OCI-LY7 (cell line): ENCODE measurements at regions not wholly inside any gene's neighbourhood (a gene's known extent, or its start where the extent isn't known, plus 50 kb on each side); places are given as distances from the start of the nearest gene placed in this dataset.

ENCODE experiments used
- BruUV-seq: library from RNA; stranded (reverse); fragments of 400-500 nt; replicated peaks from 2 replicates; lab custom pipeline; 2021; lab: Mats Ljungman, UMichigan
- CTCF ChIA-PET: fragments of 300-600 bp; sonication (Branson Sonifier 250); formaldehyde crosslinking; loops from one replicate; lab custom pipeline; 2022; ENCODE audit warnings: antibody characterized with exemption; ENCODE audit not compliant: unreplicated experiment; lab: Charles Lee
- POLR2A ChIA-PET: fragments of 300-600 bp; sonication (Branson Sonifier 250); formaldehyde crosslinking; loops from one replicate; lab custom pipeline; 2022; ENCODE audit warnings: antibody characterized with exemption; lab: Charles Lee
- DNase-seq: peaks from one replicate; pipeline ENCODE4 v3.0.0-alpha.2; 2015; ENCODE audit warnings: low spot score
- H2AFZ ChIP-seq: fragments of 200-600 bp; sonication (generic), shearing (Covaris generic); 2 replicates; pipeline ENCODE4 v1.6.1; 2014; ENCODE audit warnings: mild to moderate bottlenecking, antibody characterized with exemption, low read length, moderate library complexity
- H3K27ac ChIP-seq: fragments of 200-600 bp; sonication (generic); 2 replicates; pipeline ENCODE4 v1.5.1; 2014; ENCODE audit warnings: mixed run types, low read depth, mild to moderate bottlenecking, moderate library complexity, low read length, inconsistent platforms; ENCODE audit not compliant: poor library complexity, severe bottlenecking
- H3K36me3 ChIP-seq: fragments of 200-600 bp; sonication (generic); 2 replicates; pipeline ENCODE4 v1.6.1; 2014; ENCODE audit warnings: mild to moderate bottlenecking, antibody characterized with exemption, low read length, moderate library complexity, mixed read lengths; ENCODE audit not compliant: insufficient read depth
- H3K4me1 ChIP-seq: fragments of 200-600 bp; sonication (generic); 2 replicates; pipeline ENCODE4 v1.5.1; 2014; ENCODE audit warnings: mild to moderate bottlenecking, low read length; ENCODE audit not compliant: insufficient read depth, poor library complexity, severe bottlenecking
- H3K4me2 ChIP-seq: fragments of 200-600 bp; sonication (generic); 2 replicates; pipeline ENCODE4 v1.6.1; 2014; ENCODE audit warnings: mild to moderate bottlenecking, low read length
- H3K4me3 ChIP-seq: fragments of 200-600 bp; sonication (generic); 2 replicates; pipeline ENCODE4 v1.5.1; 2014; ENCODE audit warnings: mild to moderate bottlenecking, low read depth, low read length; ENCODE audit not compliant: poor library complexity, severe bottlenecking
- H3K79me2 ChIP-seq: fragments of 200-600 bp; sonication (generic); 2 replicates; pipeline ENCODE4 v1.6.1; 2016; ENCODE audit warnings: low read depth, mild to moderate bottlenecking, low read length, moderate library complexity, mixed read lengths; ENCODE audit not compliant: insufficient read depth
- H3K9me2 ChIP-seq: fragments of 200-600 bp; sonication (generic); 2 replicates; pipeline ENCODE4 v1.6.1; 2016; ENCODE audit warnings: mild to moderate bottlenecking, low read length, mixed read lengths; ENCODE audit not compliant: insufficient read depth
- H3K9me3 ChIP-seq: fragments of 200-600 bp; sonication (generic); 2 replicates; pipeline ENCODE4 v1.6.1; 2014; ENCODE audit warnings: mild to moderate bottlenecking, mixed run types, low read length, mixed read lengths
- H4K20me1 ChIP-seq: fragments of 200-600 bp; sonication (generic); 2 replicates; pipeline ENCODE4 v1.6.1; 2014; ENCODE audit warnings: mild to moderate bottlenecking, antibody characterized with exemption, low read length, moderate library complexity, mixed read lengths; ENCODE audit not compliant: insufficient read depth
- CTCF ChIP-seq: fragments of 200-600 bp; sonication (generic); conservative IDR thresholded peaks from 2 replicates; pipeline ENCODE4 v1.5.1; 2014; ENCODE audit warnings: mild to moderate bottlenecking, antibody characterized with exemption, low read length, moderate library complexity, mixed read lengths
- EZH2phosphoT487 ChIP-seq: fragments of 200-600 bp; sonication (generic); IDR thresholded peaks from 2 replicates; pipeline ENCODE4 v1.6.1; 2018; ENCODE audit warnings: low read depth, borderline replicate concordance, mild to moderate bottlenecking, mixed run types, antibody characterized with exemption, low read length, moderate library complexity, mixed read lengths
- intact Hi-C: fragments of 100-400 bp; cut with micrococcal nuclease; formaldehyde crosslinking; loops from one replicate; pipeline ENCODE4 v1.10.0; 2022; ENCODE audit not compliant: unreplicated experiment

GRCh38 chr6:10300071-10300470 is 114.8 kb downstream of the TFAP2A start:
- TF ChIP-seq CTCF (no peak), EZH2phosphoT487 (no peak)
- no TSS peak for BruUV-seq
- no peaks in the 10 kb centered on the region for H3K36me3 ChIP-seq
- H3K79me2 ChIP-seq = no peaks in the 10 kb centered on the region
- intact Hi-C loops = no loop called here
- CTCF ChIA-PET = no interaction called here
- no peak overlapping the region for H2AFZ ChIP-seq
- H3K4me3 ChIP-seq = no peak overlapping the region
- no peak overlapping the region for H3K4me2 ChIP-seq
- no peak overlapping the region for H3K27ac ChIP-seq
- DNase-seq = no peak
- no peaks in the 10 kb centered on the region for H3K9me3 ChIP-seq
- POLR2A ChIA-PET = interaction anchor here (0.6 to 2.2 kb wide), 3 partner anchors 10 to 352 kb away, joined by 3 to 7 read pairs (median 5); no protein-coding TSS in a partner anchor
- no peaks in the 10 kb centered on the region for H3K9me2 ChIP-seq
- H4K20me1 ChIP-seq = no peaks in the 10 kb centered on the region
- H3K4me1 ChIP-seq = no peaks in the 10 kb centered on the region

- DNase-seq = no peak
- no TSS peak for BruUV-seq
- intact Hi-C loops = no loop called here
- Histone ChIP-seq H3K4me2 (no peak overlapping the region), H3K36me3 (no peaks in the 10 kb centered on the region), H3K79me2 (no peaks in the 10 kb centered on the region), H2AFZ (no peak overlapping the region), H3K9me3 (no peaks in the 10 kb centered on the region), H3K9me2 (no peaks in the 10 kb centered on the region), H3K27ac (no peak overlapping the region), H3K4me3 (no peak overlapping the region), H4K20me1 (no peaks in the 10 kb centered on the region), H3K4me1 (no peaks in the 10 kb centered on the region)
- no peak for TF ChIP-seq EZH2phosphoT487
- no peak for TF ChIP-seq CTCF
- ChIA-PET POLR2A (no interaction called here), CTCF (no interaction called here)
Observed at GRCh38 chr6:10297832-10298231, 117.0 kb downstream of the TFAP2A start.

GRCh38 chr6:10278746-10279145 is 136.1 kb downstream of the TFAP2A start:
- BruUV-seq = no TSS peak
- no peaks in the 10 kb centered on the region for H3K4me1 ChIP-seq
- ChIA-PET CTCF (no interaction called here), POLR2A (no interaction called here)
- intact Hi-C loops = no loop called here
- no peak overlapping the region for H2AFZ ChIP-seq
- H3K36me3 ChIP-seq = no peaks in the 10 kb centered on the region
- no peaks in the 10 kb centered on the region for H3K79me2 ChIP-seq
- no peaks in the 10 kb centered on the region for H3K9me3 ChIP-seq
- H3K27ac ChIP-seq = no peak overlapping the region
- H4K20me1 ChIP-seq = no peaks in the 10 kb centered on the region
- no peak for DNase-seq
- no peak overlapping the region for H3K4me3 ChIP-seq
- TF ChIP-seq CTCF (no peak), EZH2phosphoT487 (no peak)
- H3K4me2 ChIP-seq = no peak overlapping the region
- H3K9me2 ChIP-seq = no peaks in the 10 kb centered on the region
